Astrocyte of the cerebellum (primary cell): ENCODE measurements at regions not wholly inside any gene's neighbourhood (a gene's known extent, or its start where the extent isn't known, plus 50 kb on each side); places are given as distances from the start of the nearest gene placed in this dataset.

ENCODE experiments used
- DNase-seq: peaks from one replicate; pipeline ENCODE4 v3.0.0-alpha.2; 2011; ENCODE audit warnings: low read depth
- H3K4me3 ChIP-seq: 2 replicates; pipeline ENCODE4 v1.5.1; 2011; ENCODE audit warnings: mild to moderate bottlenecking, low read depth, low read length, moderate library complexity
- in situ Hi-C: cut with HindIII; loops from 2 replicates; pipeline ENCODE4 v1.10.0; 2017; ENCODE audit warnings: low sequenced_read_pairs
- TF ChIP-seq, protein P1 (sequence below): IDR thresholded peaks from 2 replicates; pipeline ENCODE4 v1.5.1; 2012; ENCODE audit warnings: low read length, low read depth, moderate library complexity, mild to moderate bottlenecking; ENCODE audit errors: missing control alignments

DNA sequence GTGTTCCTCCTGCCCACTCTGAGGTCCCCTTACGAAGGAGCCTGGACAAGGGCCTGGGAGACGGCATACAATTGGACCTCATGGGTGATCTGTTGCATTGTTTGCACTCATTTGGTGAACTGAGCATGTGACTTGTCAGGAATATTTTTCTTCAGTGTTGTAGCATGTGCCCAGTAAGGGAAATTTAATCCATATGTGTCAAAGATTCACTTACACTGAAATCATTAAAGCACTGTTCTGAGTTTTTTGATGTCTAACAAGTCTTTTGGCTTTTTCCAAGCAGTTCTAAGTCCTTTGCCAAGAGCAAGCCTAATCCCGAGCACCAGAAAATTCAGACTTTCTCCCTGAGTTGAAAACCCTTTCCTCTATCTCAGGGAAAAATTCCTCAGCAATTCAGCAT is 61.6 kb upstream of the RPS23 start:
- DNase-seq, result no peak
- in situ Hi-C loops, result no loop called here
- TF ChIP-seq, protein P1, sequence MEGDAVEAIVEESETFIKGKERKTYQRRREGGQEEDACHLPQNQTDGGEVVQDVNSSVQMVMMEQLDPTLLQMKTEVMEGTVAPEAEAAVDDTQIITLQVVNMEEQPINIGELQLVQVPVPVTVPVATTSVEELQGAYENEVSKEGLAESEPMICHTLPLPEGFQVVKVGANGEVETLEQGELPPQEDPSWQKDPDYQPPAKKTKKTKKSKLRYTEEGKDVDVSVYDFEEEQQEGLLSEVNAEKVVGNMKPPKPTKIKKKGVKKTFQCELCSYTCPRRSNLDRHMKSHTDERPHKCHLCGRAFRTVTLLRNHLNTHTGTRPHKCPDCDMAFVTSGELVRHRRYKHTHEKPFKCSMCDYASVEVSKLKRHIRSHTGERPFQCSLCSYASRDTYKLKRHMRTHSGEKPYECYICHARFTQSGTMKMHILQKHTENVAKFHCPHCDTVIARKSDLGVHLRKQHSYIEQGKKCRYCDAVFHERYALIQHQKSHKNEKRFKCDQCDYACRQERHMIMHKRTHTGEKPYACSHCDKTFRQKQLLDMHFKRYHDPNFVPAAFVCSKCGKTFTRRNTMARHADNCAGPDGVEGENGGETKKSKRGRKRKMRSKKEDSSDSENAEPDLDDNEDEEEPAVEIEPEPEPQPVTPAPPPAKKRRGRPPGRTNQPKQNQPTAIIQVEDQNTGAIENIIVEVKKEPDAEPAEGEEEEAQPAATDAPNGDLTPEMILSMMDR, result no peak
- no peak overlapping the region for H3K4me3 ChIP-seq

DNA sequence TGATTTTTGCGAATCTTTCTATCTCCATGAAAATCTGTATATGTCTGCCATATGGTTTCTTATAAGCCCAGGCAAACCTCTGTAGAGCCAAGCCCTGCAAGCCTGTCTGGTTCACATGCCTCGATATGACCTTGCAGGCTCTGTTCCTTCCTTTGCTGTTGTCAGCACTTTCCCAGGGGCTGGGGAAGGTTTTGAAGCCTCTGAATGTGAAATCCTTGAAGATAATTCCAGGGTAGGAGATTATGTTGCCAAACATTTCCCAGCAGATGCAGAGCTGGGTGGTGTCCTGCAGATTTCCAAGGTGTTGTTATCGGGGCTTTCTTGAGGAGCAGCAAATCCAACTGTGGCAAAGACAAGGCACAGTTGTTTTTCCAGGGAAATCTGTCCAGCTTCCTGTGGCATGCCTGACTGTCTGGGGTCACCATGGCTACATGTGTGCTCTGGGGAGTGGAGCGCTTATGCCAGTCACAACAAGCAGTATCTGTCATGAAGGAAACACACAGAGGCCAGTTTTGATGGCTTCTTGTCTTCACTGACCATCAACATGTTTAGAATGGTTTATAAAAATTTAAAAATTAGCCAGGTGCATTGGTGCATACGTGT is 60.7 kb upstream of the RPS23 start:
- TF ChIP-seq, protein P1, result no peak
- in situ Hi-C loops, result no loop called here
- H3K4me3 ChIP-seq, result no peak overlapping the region
- no peak for DNase-seq

DNA sequence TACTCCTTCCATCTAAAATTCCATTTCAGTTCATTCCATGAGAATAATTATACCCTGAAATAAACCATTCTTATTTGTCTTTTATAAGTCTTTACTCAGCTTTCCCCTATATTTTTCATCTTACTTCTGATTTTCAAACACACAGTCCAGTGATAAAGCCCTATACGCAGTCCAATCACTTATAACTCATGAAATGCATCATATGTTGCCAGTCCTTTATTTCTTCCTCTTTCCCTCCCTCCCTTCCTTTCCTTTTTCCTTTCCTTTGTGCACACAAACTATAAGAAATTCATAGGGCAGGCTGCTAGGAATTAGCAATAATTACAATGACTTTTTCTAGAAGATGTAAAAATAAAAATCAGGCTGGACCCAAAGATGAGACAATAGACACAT is 58.8 kb upstream of the RPS23 start:
- no peak overlapping the region for H3K4me3 ChIP-seq
- TF ChIP-seq, protein P1, result no peak
- in situ Hi-C loops, result no loop called here
- DNase-seq, result no peak

DNA sequence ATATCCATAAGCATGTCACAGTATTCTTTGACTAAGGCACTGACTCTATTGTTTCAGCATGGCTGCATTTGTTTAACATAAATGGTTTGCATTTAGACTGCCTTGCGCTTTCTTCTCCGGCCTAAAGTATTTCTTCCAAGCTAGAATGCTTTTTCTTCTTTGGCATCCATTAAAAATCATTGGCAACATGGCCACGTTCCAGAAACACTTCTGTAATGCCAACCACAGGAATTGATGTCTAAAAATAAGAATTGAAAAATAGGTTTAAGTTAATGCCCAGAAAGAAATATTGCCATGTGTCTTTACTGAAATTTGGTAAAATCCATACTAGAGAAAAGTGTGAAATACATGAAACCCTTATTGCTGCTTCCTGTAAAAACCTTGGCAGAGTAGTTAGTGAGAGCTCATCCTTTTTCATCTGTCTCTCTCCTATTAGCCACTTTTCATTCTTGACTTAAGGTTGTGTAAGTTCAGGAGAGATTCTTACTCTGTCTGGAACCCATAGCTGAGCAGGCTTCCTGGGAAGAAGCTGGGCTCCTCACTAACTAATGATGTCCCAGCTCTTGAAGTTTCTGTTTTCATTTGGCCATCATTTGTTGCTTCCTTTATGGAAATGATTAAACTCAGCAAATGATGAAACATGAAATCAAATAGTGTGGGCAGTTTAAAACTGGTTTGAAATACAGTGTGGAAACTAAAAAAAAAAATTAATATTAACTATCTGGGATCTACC is 58.2 kb upstream of the RPS23 start:
- TF ChIP-seq, protein P1, result no peak
- no peak for DNase-seq
- no peak overlapping the region for H3K4me3 ChIP-seq
- in situ Hi-C loops, result no loop called here

DNA sequence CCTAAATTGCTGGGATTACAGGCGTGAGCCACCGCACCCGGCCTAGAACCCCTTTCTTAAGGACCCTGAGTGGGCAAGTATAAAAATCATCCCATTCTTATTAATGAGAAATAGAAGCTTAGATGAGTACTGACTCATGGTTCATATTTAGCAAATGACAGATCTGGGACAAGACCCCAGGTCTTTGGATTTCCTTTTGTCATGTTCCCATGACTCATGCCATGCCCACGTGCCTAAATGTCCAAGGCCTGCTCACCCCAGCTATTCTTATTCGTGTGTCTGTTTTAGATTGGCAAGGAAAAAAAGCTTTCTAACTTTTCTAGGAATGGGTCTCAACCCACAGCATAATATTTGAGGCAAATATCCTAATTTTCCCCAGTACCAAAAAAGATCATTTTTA is 57.7 kb upstream of the RPS23 start:
- H3K4me3 ChIP-seq, result no peak overlapping the region
- no peak for DNase-seq
- TF ChIP-seq, protein P1, result no peak
- in situ Hi-C loops, result no loop called here

DNA sequence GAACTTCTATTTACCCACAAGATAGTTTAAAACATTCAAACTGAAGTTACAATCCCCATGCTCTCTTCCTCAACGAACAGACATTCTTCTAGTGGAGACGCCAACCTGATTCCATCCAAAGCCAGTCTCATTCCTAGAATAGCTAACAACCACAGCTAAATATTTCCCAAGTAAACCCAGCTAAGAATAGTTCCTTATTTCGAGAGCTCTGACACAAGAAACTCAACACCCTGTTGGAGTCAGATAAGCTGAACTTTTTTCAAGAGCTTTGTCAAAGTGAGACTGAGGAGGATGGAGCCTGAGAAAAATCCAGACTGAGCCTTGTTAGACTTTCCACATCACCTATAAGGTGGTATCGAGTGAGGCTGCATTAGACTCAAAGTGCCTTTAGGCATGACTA is 56.7 kb upstream of the RPS23 start:
- peak; percentile 75 for DNase-seq
- in situ Hi-C loops, result no loop called here
- TF ChIP-seq, protein P1, result no peak
- H3K4me3 ChIP-seq, result no peak overlapping the region
